GM19455 (cell line): ENCODE measurements at regions not wholly inside any gene's neighbourhood (a gene's known extent, or its start where the extent isn't known, plus 50 kb on each side); places are given as distances from the start of the nearest gene placed in this dataset.

Source experiments
- ATAC-seq: cut with Tn5 transposase; IDR thresholded peaks from one replicate; pipeline ENCODE4 v1.9.1; 2021; ENCODE audit not compliant: unreplicated experiment

DNA sequence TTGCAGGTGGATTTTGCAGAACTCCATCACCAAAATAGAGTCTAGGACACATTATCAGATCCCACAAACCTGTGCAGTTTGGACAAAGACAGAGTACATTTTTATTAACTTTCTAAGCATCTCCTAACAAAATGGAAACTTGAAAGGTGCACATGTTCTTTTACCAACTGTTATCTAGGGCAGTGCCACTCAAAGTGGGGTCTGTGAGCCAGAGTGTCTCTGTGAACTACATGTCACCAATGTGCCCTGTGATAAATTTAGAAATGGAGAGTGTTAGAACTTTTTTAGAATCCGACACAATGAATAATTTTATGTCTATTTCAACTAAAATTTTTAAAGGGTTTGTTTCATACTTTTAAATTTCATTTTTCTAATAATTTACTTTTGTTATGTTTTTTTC is 68.4 kb upstream of the TMC3 start:
- no peak for ATAC-seq

DNA sequence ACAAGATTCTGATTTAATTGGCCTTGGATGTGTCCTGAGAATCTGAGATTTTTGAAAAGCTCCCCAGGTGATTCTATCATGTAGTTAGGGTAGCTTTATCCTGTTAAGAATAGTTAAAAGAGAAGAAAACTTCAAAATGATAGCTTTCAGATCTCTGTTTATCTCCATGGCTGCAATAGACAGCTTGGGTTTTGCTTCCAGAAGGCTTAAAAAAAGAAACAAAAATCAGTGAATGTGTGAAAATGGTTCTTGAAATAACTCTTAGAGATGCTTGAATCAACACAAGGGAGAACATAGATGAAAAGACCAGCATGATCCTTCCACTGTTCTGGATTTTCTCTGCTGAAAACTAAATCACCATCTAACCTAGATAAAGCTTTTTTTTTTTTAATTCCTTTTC is 60.8 kb upstream of the TMC3 start:
- no peak for ATAC-seq

DNA sequence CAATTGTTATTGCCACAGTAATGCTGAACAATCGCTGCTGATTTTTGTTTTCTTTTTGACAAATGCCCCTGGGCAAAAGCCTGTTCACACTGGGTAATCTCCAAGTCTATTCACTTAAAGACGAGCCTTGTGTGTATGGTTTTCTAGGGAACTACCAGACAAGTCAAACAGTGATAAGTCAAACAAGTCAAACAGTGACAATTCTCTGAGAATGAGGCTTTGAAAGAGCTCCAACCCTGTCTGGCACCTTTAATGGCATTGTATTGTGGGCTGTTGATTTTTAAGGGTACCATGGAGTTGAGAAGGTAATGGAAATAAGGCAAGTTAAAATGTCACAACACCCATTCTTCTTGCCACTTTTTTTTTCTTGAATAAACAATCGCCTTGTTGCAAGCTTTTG is 59.4 kb upstream of the TMC3 start:
- ATAC-seq = no peak

DNA sequence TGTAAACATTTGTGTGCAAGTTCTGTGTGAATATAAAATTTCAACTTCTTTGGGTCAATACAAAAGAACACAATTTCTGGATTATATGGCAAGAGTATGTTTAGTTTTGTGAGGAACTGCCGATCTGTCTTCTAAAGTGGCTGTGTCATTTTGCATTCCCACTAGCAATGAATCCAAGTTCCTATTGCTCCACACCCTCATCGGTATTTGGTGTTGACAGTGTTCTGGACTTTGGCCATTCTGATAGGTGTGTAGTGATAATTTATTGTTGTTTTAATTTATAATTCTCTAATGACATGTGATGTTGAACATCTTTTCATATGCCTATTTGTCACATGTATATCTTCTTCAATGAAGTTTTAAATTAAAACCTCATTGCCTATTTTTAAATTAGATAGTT is 58.2 kb upstream of the TMC3 start:
- ATAC-seq = no peak

DNA sequence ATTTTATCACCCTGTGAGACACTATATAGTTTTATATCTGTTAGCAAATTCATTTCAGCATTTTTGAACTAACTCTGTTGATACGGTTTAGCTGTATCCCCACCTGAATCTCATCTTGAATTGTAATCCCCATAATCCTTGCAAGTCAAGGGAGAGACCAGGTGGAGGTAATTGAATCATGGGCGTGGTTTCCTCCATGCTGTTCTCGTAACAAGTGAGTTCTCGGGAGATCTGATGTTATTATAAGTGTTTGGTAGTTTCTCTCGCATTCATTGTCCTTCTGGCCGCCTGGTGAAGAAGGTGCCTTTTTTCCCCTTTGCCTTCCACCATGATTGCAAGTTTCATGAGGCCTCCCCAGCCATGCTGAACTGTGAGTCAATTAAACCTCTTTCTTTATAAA is 53.2 kb upstream of the TMC3 start:
- no peak for ATAC-seq

DNA sequence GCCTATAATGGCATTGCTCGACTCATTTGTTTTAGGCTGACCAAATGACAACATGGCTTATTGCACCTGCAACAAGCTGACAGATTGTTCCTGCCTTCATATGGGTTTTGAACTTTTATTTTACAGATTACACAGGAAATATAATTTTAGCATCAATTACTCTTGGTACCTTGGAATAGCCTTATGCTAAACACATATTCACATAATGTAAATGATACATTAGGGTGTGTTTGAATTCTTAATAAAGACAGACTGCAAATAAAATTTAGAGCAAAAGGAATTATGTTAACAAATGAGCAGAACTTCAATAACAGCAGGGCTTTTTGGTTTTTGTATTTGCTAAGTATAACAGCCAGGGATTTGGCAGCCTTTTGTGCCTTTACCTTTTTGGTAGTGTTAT is 51.9 kb upstream of the TMC3 start:
- ATAC-seq = no peak
